Ishikawa (cell line): ENCODE measurements at regions not wholly inside any gene's neighbourhood (a gene's known extent, or its start where the extent isn't known, plus 50 kb on each side); places are given as distances from the start of the nearest gene placed in this dataset.

ENCODE experiments used
- EP300 ChIP-seq: IDR thresholded peaks from 2 replicates; pipeline ENCODE4 v1.6.1; 2012; ENCODE audit warnings: borderline replicate concordance
- RAD21 ChIP-seq: IDR thresholded peaks from 2 replicates; pipeline ENCODE4 v1.6.1; 2012; ENCODE audit warnings: low read depth
- REST ChIP-seq: IDR thresholded peaks from 2 replicates; pipeline ENCODE4 v1.6.1; 2012; ENCODE audit warnings: low read depth, mild to moderate bottlenecking
- TEAD4 ChIP-seq: IDR thresholded peaks from 2 replicates; pipeline ENCODE4 v1.6.1; 2012
- TF ChIP-seq, protein P1 (sequence below): IDR thresholded peaks from 2 replicates; pipeline ENCODE4 v1.6.1; 2012

DNA sequence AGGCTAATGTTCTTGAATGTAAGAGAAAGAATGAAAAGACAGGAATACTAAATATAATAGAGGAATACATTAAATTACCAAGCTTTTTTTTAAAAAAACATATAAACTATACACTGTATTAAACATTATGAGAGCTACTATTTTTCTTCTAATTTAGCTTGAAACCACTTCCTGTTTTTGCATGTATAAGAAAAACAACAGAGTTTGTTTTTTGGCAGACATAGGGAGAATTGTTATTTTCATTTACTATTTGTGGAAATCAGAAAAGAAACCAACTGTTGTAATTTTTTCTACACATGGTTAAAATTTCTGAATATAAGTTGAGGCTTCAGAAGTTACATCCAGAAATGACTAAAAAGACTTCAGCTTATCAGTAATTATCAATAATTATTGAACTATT lies 991.8 kb upstream of the GJE1 start:
- TF ChIP-seq RAD21 (no peak), REST (no peak), EP300 (no peak), TEAD4 (no peak)
- TF ChIP-seq, protein P1, sequence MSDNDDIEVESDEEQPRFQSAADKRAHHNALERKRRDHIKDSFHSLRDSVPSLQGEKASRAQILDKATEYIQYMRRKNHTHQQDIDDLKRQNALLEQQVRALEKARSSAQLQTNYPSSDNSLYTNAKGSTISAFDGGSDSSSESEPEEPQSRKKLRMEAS = no peak
